BLaER1 treated with 17β-estradiol and CSF1 and Interleukin-3, amounts not matched to agents 10 nM and 100 nM (cell line): ENCODE measurements at regions not wholly inside any gene's neighbourhood (a gene's known extent, or its start where the extent isn't known, plus 50 kb on each side); places are given as distances from the start of the nearest gene placed in this dataset.

ENCODE experiments used
- H3K27ac ChIP-seq, 11 experiments: shearing (Covaris generic); formaldehyde crosslinking; 2 replicates each; pipeline ENCODE4 v1.8.1; 2022
- H3K27me3 ChIP-seq, 11 experiments: shearing (Covaris generic); formaldehyde crosslinking; 2 replicates each; pipeline ENCODE4 v1.8.1; 2022
- H3K36me3 ChIP-seq, 11 experiments: shearing (Covaris generic); formaldehyde crosslinking; 2 replicates each; pipeline ENCODE4 v1.8.1; 2022
- H3K4me1 ChIP-seq, 10 experiments: shearing (Covaris generic); formaldehyde crosslinking; 2 replicates each; pipeline ENCODE4 v1.8.1; 2022
- H3K4me2 ChIP-seq, 11 experiments: shearing (Covaris generic); formaldehyde crosslinking; 2 replicates each; pipeline ENCODE4 v1.8.1; 2022
- H3K4me3 ChIP-seq, 10 experiments: shearing (Covaris generic); formaldehyde crosslinking; 2 replicates each; pipeline ENCODE4 v1.8.1; 2022
- H3K9ac ChIP-seq, 11 experiments: shearing (Covaris generic); formaldehyde crosslinking; 2 replicates each; pipeline ENCODE4 v1.8.1; 2022
- H3K9me3 ChIP-seq, 11 experiments: shearing (Covaris generic); formaldehyde crosslinking; replicated peaks in 1 of 11; 2 replicates each; pipeline ENCODE4 v1.8.1; 2022
- H4K20me1 ChIP-seq, 11 experiments: shearing (Covaris generic); formaldehyde crosslinking; 2 replicates each; pipeline ENCODE4 v1.8.1; 2022
- Cebpa-rat ChIP-seq, 11 experiments: shearing (Covaris generic); IDR thresholded peaks; 2 replicates each; pipeline ENCODE4 v1.8.1; 2022

GRCh38 chr5:82622711-82623514 is 344.8 kb upstream of the RPS23 start:
- peaks cover 0 to 9% (median 0%) of the 10 kb centered on the region in 10 experiments; a peak in 2 of 20 replicates for H3K4me1 ChIP-seq
- no peaks in the 10 kb centered on the region for H3K36me3 ChIP-seq
- H3K27me3 ChIP-seq = no peaks in the 10 kb centered on the region
- H3K9me3 ChIP-seq = peaks cover 0 to 10% (median 0%) of the 10 kb centered on the region in 11 experiments; a peak in 4 of 22 replicates
- H3K4me2 ChIP-seq = no peak overlapping the region
- no peaks in the 10 kb centered on the region for H4K20me1 ChIP-seq
- TF ChIP-seq Cebpa-rat (IDR thresholded peaks at IDR 0.05) = no peak
- no peak overlapping the region for H3K9ac ChIP-seq
- no peak overlapping the region for H3K27ac ChIP-seq
- no peak overlapping the region for H3K4me3 ChIP-seq

GRCh38 chr5:82622205-82622604 is 344.1 kb upstream of the RPS23 start:
- Histone ChIP-seq H3K4me3 (no peak overlapping the region), H3K4me2 (no peak overlapping the region), H3K4me1 (peaks cover 0 to 9% (median 0%) of the 10 kb centered on the region in 10 experiments; a peak in 2 of 20 replicates), H3K36me3 (no peaks in the 10 kb centered on the region), H3K27me3 (no peaks in the 10 kb centered on the region), H3K9me3 (peaks cover 0 to 10% (median 0%) of the 10 kb centered on the region in 11 experiments; a peak in 4 of 22 replicates), H3K9ac (no peak overlapping the region), H4K20me1 (no peaks in the 10 kb centered on the region), H3K27ac (no peak overlapping the region)
- TF ChIP-seq Cebpa-rat (IDR thresholded peaks at IDR 0.05) = no peak

- Histone ChIP-seq H3K9ac (no peak overlapping the region), H3K9me3 (peaks cover 0 to 7% (median 0%) of the 10 kb centered on the region in 11 experiments; a peak in 1 of 22 replicates), H3K4me2 (no peak overlapping the region; a peak in 1 of 22 replicates), H3K36me3 (no peaks in the 10 kb centered on the region), H3K4me3 (no peak overlapping the region), H4K20me1 (no peaks in the 10 kb centered on the region), H3K27me3 (no peaks in the 10 kb centered on the region), H3K4me1 (peaks cover 0 to 9% (median 0%) of the 10 kb centered on the region in 10 experiments; a peak in 2 of 20 replicates), H3K27ac (no peak overlapping the region)
- TF ChIP-seq Cebpa-rat (IDR thresholded peaks at IDR 0.05) = no peak
Measured at GRCh38 chr5:82620957-82621600, 342.9 kb upstream of the RPS23 start.

DNA sequence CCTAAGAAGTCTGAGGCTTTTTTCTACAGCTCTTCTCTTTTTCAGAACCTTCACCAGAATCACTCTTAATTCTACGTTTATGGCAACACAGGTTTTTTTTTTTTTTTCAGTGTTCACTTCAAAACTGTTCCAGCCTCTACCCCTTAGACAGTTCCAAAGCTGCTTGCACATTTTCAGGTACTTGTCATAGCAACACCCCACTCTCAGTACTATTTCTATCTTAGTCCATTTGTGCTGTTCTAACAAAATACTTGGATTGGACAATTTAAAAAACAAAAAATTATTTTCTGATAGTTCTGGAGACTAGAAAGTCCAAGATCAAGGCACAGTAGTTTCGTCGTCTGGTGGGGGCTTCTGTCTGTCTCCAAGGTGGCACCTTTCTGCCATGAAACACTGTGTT is 340.9 kb upstream of the RPS23 start:
- Histone ChIP-seq H4K20me1 (no peaks in the 10 kb centered on the region), H3K27me3 (no peaks in the 10 kb centered on the region), H3K36me3 (no peaks in the 10 kb centered on the region), H3K4me1 (peaks cover 0 to 4% (median 0%) of the 10 kb centered on the region in 10 experiments; a peak in 2 of 20 replicates), H3K4me2 (no peak overlapping the region), H3K9me3 (no peaks in the 10 kb centered on the region), H3K9ac (no peak overlapping the region), H3K27ac (no peak overlapping the region), H3K4me3 (no peak overlapping the region)
- TF ChIP-seq Cebpa-rat (IDR thresholded peaks at IDR 0.05) = no peak

- no peaks in the 10 kb centered on the region for H3K4me1 ChIP-seq
- no peaks in the 10 kb centered on the region for H3K36me3 ChIP-seq
- H3K9ac ChIP-seq = no peak overlapping the region
- no peak overlapping the region for H3K4me2 ChIP-seq
- no peaks in the 10 kb centered on the region for H4K20me1 ChIP-seq
- no peak overlapping the region for H3K27ac ChIP-seq
- H3K27me3 ChIP-seq = no peaks in the 10 kb centered on the region
- H3K9me3 ChIP-seq = no peaks in the 10 kb centered on the region
- H3K4me3 ChIP-seq = no peak overlapping the region
- no peak for TF ChIP-seq Cebpa-rat (IDR thresholded peaks at IDR 0.05)
Measured at GRCh38 chr5:82614706-82615105, 336.6 kb upstream of the RPS23 start.

GRCh38 chr5:82613891-82614290 is 335.7 kb upstream of the RPS23 start:
- Histone ChIP-seq H3K36me3 (no peaks in the 10 kb centered on the region), H3K27me3 (no peaks in the 10 kb centered on the region), H3K4me1 (no peaks in the 10 kb centered on the region), H3K9me3 (no peaks in the 10 kb centered on the region), H4K20me1 (no peaks in the 10 kb centered on the region), H3K9ac (no peak overlapping the region), H3K27ac (no peak overlapping the region), H3K4me3 (no peak overlapping the region), H3K4me2 (no peak overlapping the region)
- no peak for TF ChIP-seq Cebpa-rat (IDR thresholded peaks at IDR 0.05)

- no peak overlapping the region for H3K9ac ChIP-seq
- peaks cover 0 to 4% (median 0%) of the 10 kb centered on the region in 11 experiments; a peak in 1 of 22 replicates for H3K9me3 ChIP-seq
- H3K27me3 ChIP-seq = no peaks in the 10 kb centered on the region
- H4K20me1 ChIP-seq = no peaks in the 10 kb centered on the region
- no peak overlapping the region for H3K4me2 ChIP-seq
- TF ChIP-seq Cebpa-rat (IDR thresholded peaks at IDR 0.05) = no peak
- no peak overlapping the region for H3K4me3 ChIP-seq
- no peak overlapping the region for H3K27ac ChIP-seq
- H3K36me3 ChIP-seq = no peaks in the 10 kb centered on the region
- no peaks in the 10 kb centered on the region for H3K4me1 ChIP-seq
Measured at GRCh38 chr5:82610686-82611085, 332.5 kb upstream of the RPS23 start.

DNA sequence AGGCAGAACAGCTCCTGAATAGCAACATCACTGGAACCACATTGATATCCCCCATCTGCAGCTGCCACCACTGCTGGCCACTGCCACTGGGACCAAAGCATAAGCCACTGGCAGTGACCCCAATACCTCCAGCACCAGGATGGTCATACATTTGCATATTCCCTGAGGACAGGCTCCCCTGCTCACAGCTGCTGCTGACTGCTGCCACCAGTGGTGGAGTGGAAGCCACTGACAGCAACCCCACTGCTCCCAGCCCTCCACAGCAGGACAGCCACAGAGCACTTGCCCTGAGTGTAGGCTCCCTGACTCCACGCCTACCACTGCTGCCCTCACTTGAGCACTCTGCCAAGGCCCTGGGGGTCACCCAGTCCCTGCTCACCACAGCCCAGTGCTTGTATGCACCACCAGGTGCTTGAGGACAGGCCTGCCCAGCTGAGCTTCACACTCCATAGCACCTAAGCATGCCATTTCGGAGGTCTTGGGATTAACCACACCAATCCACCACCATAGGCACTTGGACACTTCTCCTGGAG is 327.4 kb upstream of the RPS23 start:
- Histone ChIP-seq H3K4me2 (no peak overlapping the region), H3K4me1 (peaks cover 0 to 8% (median 0%) of the 10 kb centered on the region in 10 experiments; a peak in 2 of 20 replicates), H3K9me3 (peaks cover 0 to 10% (median 0%) of the 10 kb centered on the region in 11 experiments; a peak in 1 of 22 replicates), H3K27ac (no peak overlapping the region), H3K27me3 (no peaks in the 10 kb centered on the region), H3K36me3 (no peaks in the 10 kb centered on the region), H3K9ac (no peak overlapping the region), H4K20me1 (no peaks in the 10 kb centered on the region), H3K4me3 (no peak overlapping the region)
- TF ChIP-seq Cebpa-rat (IDR thresholded peaks at IDR 0.05) = no peak
